ENCODE measurements at regions not wholly inside any gene's neighbourhood (a gene's known extent, or its start where the extent isn't known, plus 50 kb on each side); places are given as distances from the start of the nearest gene placed in this dataset.

- Histone ChIP-seq H3K27ac (replicated peaks) (no peak overlapping the region), H3K27me3 (ENCODE audit: insufficient read depth, poor library complexity, severe bottlenecking) (no peaks in the 10 kb centered on the region), H3K4me3 (replicated peaks; ENCODE audit: insufficient read depth, low read length) (no peak overlapping the region)
- TF ChIP-seq, protein P1, sequence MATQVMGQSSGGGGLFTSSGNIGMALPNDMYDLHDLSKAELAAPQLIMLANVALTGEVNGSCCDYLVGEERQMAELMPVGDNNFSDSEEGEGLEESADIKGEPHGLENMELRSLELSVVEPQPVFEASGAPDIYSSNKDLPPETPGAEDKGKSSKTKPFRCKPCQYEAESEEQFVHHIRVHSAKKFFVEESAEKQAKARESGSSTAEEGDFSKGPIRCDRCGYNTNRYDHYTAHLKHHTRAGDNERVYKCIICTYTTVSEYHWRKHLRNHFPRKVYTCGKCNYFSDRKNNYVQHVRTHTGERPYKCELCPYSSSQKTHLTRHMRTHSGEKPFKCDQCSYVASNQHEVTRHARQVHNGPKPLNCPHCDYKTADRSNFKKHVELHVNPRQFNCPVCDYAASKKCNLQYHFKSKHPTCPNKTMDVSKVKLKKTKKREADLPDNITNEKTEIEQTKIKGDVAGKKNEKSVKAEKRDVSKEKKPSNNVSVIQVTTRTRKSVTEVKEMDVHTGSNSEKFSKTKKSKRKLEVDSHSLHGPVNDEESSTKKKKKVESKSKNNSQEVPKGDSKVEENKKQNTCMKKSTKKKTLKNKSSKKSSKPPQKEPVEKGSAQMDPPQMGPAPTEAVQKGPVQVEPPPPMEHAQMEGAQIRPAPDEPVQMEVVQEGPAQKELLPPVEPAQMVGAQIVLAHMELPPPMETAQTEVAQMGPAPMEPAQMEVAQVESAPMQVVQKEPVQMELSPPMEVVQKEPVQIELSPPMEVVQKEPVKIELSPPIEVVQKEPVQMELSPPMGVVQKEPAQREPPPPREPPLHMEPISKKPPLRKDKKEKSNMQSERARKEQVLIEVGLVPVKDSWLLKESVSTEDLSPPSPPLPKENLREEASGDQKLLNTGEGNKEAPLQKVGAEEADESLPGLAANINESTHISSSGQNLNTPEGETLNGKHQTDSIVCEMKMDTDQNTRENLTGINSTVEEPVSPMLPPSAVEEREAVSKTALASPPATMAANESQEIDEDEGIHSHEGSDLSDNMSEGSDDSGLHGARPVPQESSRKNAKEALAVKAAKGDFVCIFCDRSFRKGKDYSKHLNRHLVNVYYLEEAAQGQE (IDR thresholded peaks at IDR 0.05; ENCODE audit: insufficient replicate concordance, low read depth) = no peak
- TF ChIP-seq GABPA (IDR thresholded peaks at IDR 0.05; ENCODE audit: low read depth) (no peak), SPI1 (IDR thresholded peaks at IDR 0.05; ENCODE audit: borderline replicate concordance, low read depth) (no peak), POLR2AphosphoS5 (IDR thresholded peaks at IDR 0.05; ENCODE audit: low read depth) (no peak)
- TF ChIP-seq, protein P2, sequence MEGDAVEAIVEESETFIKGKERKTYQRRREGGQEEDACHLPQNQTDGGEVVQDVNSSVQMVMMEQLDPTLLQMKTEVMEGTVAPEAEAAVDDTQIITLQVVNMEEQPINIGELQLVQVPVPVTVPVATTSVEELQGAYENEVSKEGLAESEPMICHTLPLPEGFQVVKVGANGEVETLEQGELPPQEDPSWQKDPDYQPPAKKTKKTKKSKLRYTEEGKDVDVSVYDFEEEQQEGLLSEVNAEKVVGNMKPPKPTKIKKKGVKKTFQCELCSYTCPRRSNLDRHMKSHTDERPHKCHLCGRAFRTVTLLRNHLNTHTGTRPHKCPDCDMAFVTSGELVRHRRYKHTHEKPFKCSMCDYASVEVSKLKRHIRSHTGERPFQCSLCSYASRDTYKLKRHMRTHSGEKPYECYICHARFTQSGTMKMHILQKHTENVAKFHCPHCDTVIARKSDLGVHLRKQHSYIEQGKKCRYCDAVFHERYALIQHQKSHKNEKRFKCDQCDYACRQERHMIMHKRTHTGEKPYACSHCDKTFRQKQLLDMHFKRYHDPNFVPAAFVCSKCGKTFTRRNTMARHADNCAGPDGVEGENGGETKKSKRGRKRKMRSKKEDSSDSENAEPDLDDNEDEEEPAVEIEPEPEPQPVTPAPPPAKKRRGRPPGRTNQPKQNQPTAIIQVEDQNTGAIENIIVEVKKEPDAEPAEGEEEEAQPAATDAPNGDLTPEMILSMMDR (IDR thresholded peaks at IDR 0.05; ENCODE audit: insufficient read depth, low read length) = no peak
- no peak for DNase-seq (ENCODE audit: low read depth in 1 of 2, low spot score in 1 of 2)
Observed at GRCh38 chr2:145702305-145702704, 1182.4 kb upstream of the ZEB2 start.

DNA sequence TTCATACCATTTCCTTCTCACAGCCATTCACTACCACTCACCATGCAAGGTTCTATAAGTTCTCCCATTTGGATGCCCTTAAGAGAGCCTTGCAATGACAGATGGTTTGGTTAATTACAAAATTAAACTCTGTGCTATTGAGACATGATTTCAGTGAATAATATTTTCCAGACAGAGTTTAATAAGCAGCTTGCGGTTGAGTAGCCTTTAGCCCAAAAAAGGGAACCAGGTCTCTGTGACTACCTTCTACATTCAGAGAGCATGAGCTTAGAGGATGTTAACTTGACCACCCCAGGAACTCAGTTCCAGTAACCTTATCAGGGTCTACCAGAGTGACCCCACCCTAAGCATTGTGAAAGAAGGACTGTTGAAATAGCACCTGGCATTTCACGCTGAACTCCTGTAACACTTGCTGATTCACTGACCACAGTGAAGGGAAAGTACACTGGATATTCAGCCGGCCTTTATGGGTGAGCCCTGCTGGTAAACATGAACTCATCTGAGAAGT is 1173.1 kb upstream of the ZEB2 start:
- peak; percentile 84 to 98 for DNase-seq (ENCODE audit: low read depth in 1 of 2, low spot score in 1 of 2)
- peak overlapping the region; percentile 43 for H3K27ac ChIP-seq (replicated peaks)
- TF ChIP-seq, protein P2 (IDR thresholded peaks at IDR 0.05; ENCODE audit: insufficient read depth, low read length) = no peak
- TF ChIP-seq SPI1 (IDR thresholded peaks at IDR 0.05; ENCODE audit: borderline replicate concordance, low read depth) = peak; percentile 59; the same call in 1 of the 2 replicates
- TF ChIP-seq, protein P1 (IDR thresholded peaks at IDR 0.05; ENCODE audit: insufficient replicate concordance, low read depth) = no peak
- TF ChIP-seq POLR2AphosphoS5 (IDR thresholded peaks at IDR 0.05; ENCODE audit: low read depth) = peak; percentile 63; the same call in 1 of the 2 replicates
- no peak overlapping the region for H3K4me3 ChIP-seq (replicated peaks; ENCODE audit: insufficient read depth, low read length)
- H3K27me3 ChIP-seq (ENCODE audit: insufficient read depth, poor library complexity, severe bottlenecking) = no peaks in the 10 kb centered on the region

GRCh38 chr2:145691659-145692058 is 1171.7 kb upstream of the ZEB2 start:
- TF ChIP-seq, protein P2 (IDR thresholded peaks at IDR 0.05; ENCODE audit: insufficient read depth, low read length) = no peak
- no peaks in the 10 kb centered on the region for H3K27me3 ChIP-seq (ENCODE audit: insufficient read depth, poor library complexity, severe bottlenecking)
- DNase-seq (ENCODE audit: low read depth in 1 of 2, low spot score in 1 of 2) = no peak
- H3K27ac ChIP-seq (replicated peaks) = no peak overlapping the region
- H3K4me3 ChIP-seq (replicated peaks; ENCODE audit: insufficient read depth, low read length) = no peak overlapping the region

DNA sequence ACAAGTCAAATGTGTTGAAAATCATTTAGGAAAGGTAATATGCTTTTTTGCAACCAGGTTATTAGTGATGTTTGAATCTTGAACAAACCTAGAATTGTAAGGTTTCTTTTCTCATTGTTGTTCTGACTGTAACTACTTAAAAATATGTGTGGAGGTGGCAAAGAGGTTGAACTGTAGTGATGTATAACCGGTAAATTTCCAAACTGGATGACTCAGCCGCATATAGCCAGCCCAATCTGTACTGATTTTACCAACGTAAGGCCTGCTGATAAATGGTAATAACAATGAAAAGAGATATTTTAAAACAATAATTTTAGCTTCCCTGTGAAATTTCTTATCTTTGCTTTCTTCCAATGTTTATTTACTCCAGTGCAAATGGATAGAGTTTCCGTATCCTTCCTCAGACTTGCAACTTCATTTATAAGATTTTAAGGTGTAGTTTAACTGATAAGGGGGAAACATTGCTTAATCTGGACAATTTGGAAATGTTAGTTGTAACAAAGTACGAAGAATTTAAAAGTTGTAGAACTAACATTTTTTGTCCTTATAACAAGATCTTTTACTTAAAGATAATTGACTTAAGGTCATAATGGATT is 1170.4 kb upstream of the ZEB2 start:
- no peak overlapping the region for H3K4me3 ChIP-seq (replicated peaks; ENCODE audit: insufficient read depth, low read length)
- H3K27me3 ChIP-seq (ENCODE audit: insufficient read depth, poor library complexity, severe bottlenecking) = no peaks in the 10 kb centered on the region
- no peak overlapping the region for H3K27ac ChIP-seq (replicated peaks)
- TF ChIP-seq GABPA (IDR thresholded peaks at IDR 0.05; ENCODE audit: low read depth) (no peak), POLR2AphosphoS5 (IDR thresholded peaks at IDR 0.05; ENCODE audit: low read depth) (no peak), SPI1 (IDR thresholded peaks at IDR 0.05; ENCODE audit: borderline replicate concordance, low read depth) (no peak)
- TF ChIP-seq, protein P2 (IDR thresholded peaks at IDR 0.05; ENCODE audit: insufficient read depth, low read length) = no peak
- TF ChIP-seq, protein P1 (IDR thresholded peaks at IDR 0.05; ENCODE audit: insufficient replicate concordance, low read depth) = no peak
- DNase-seq (ENCODE audit: low read depth in 1 of 2, low spot score in 1 of 2) = no peak

All from HL-60 (cell line).